ENCODE measurements at regions not wholly inside any gene's neighbourhood (a gene's known extent, or its start where the extent isn't known, plus 50 kb on each side); places are given as distances from the start of the nearest gene placed in this dataset.

DNA sequence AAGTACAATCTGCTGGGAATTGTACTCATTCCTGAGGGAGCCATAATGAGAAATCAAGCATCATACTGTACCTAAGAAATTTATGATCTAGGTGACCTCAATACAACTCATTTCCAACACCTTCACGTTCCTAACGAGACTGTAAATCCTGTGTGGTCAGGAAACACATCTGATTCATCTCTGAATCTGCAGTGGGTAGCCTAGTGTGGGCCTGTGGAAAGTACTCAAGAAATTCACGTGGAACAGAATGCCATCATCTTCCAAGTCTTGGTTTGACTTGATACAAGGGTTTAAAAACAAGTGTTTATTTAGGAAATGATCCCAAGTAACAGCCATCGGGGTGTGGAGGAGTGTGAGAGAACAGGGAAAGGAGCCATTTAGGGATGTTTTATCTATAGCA lies 568.9 kb downstream of the EDEM1 start:
- DNase-seq (ENCODE audit: low spot score) (no peak), ATAC-seq (no peak), FAIRE-seq (no peak)
- no peaks in the 10 kb centered on the region for H3K9me3 ChIP-seq (ENCODE audit: low read length)
- no peak overlapping the region for H3K9ac ChIP-seq (ENCODE audit: insufficient read depth, low read depth, low read length)
- no peaks in the 10 kb centered on the region for H3K36me3 ChIP-seq (replicated peaks in 1 of 2; ENCODE audit: control insufficient read depth in 1 of 2, insufficient read depth in 2 of 2, low read length in 2 of 2)
- H3K27me3 ChIP-seq (ENCODE audit: control insufficient read depth in 1 of 2, insufficient read depth in 2 of 2, low read length in 2 of 2) = no peaks in the 10 kb centered on the region
- intact Hi-C loops (cut with micrococcal nuclease; ENCODE audit: unreplicated experiment) = no loop called here
- H3K4me3 ChIP-seq (replicated peaks in 1 of 3; ENCODE audit: insufficient read depth in 1 of 3, low read depth in 2 of 3, low read length in 3 of 3) = no peak overlapping the region
- no TSS peak for BruUV-seq (replicated peaks)
- no peak overlapping the region for H3K4me2 ChIP-seq (ENCODE audit: low read depth, low read length)
- H3K4me1 ChIP-seq (ENCODE audit: insufficient read depth, low read length) = no peaks in the 10 kb centered on the region
- H4K20me1 ChIP-seq (ENCODE audit: insufficient read depth, low read length) = no peaks in the 10 kb centered on the region
- POLR2A ChIA-PET = no interaction called here
- CTCF ChIA-PET (ENCODE audit: low intra/inter-chr PET ratio, low total read pairs) = no interaction called here
- 1% methylated on average over 4 of the region's 4 CpGs for WGBS (ENCODE audit: low lambda C conversion rate)
- H3K27ac ChIP-seq (ENCODE audit: extremely low read length, insufficient read depth, low read length) = no peak overlapping the region
- in situ Hi-C loops (cut with HindIII; ENCODE audit: extremely low pct_ligation_motif_present, low pct_unique_long_range_greater_than_20kb) = no loop called here
- H3K79me2 ChIP-seq (ENCODE audit: insufficient read depth, low read length) = no peaks in the 10 kb centered on the region
- no peak overlapping the region for H2AFZ ChIP-seq (ENCODE audit: low read length)
- no peak for TF ChIP-seq HNF4A (CRISPR knock-in tag; IDR thresholded peaks at IDR 0.05)
- TF ChIP-seq ELF3 (CRISPR knock-in tag; IDR thresholded peaks at IDR 0.05) = no peak
- TF ChIP-seq, protein P1, sequence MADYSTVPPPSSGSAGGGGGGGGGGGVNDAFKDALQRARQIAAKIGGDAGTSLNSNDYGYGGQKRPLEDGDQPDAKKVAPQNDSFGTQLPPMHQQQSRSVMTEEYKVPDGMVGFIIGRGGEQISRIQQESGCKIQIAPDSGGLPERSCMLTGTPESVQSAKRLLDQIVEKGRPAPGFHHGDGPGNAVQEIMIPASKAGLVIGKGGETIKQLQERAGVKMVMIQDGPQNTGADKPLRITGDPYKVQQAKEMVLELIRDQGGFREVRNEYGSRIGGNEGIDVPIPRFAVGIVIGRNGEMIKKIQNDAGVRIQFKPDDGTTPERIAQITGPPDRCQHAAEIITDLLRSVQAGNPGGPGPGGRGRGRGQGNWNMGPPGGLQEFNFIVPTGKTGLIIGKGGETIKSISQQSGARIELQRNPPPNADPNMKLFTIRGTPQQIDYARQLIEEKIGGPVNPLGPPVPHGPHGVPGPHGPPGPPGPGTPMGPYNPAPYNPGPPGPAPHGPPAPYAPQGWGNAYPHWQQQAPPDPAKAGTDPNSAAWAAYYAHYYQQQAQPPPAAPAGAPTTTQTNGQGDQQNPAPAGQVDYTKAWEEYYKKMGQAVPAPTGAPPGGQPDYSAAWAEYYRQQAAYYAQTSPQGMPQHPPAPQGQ (CRISPR knock-in tag; IDR thresholded peaks at IDR 0.05; ENCODE audit: borderline replicate concordance) = no peak
- no peak for TF ChIP-seq ZBTB7A (CRISPR knock-in tag; IDR thresholded peaks at IDR 0.05)
- no peak for TF ChIP-seq ZFYVE20 (CRISPR knock-in tag; IDR thresholded peaks at IDR 0.05; ENCODE audit: borderline replicate concordance, low read depth)
- TF ChIP-seq, protein P2, sequence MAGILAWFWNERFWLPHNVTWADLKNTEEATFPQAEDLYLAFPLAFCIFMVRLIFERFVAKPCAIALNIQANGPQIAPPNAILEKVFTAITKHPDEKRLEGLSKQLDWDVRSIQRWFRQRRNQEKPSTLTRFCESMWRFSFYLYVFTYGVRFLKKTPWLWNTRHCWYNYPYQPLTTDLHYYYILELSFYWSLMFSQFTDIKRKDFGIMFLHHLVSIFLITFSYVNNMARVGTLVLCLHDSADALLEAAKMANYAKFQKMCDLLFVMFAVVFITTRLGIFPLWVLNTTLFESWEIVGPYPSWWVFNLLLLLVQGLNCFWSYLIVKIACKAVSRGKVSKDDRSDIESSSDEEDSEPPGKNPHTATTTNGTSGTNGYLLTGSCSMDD (CRISPR knock-in tag; IDR thresholded peaks at IDR 0.05) = no peak
- no peak for TF ChIP-seq RFX5 (IDR thresholded peaks at IDR 0.05; ENCODE audit: low read depth, low read length)
- TF ChIP-seq NFKB2 (CRISPR knock-in tag; IDR thresholded peaks at IDR 0.05; ENCODE audit: borderline replicate concordance) = no peak
- no peak for TF ChIP-seq ZNF33B (CRISPR knock-in tag; IDR thresholded peaks at IDR 0.05)
- no peak for TF ChIP-seq ZNF781 (CRISPR knock-in tag; IDR thresholded peaks at IDR 0.05; ENCODE audit: borderline replicate concordance, not compliant biosample characterization)
- no peak for TF ChIP-seq GTF2F1 (IDR thresholded peaks at IDR 0.05; ENCODE audit: low read length)
- TF ChIP-seq, protein P3, sequence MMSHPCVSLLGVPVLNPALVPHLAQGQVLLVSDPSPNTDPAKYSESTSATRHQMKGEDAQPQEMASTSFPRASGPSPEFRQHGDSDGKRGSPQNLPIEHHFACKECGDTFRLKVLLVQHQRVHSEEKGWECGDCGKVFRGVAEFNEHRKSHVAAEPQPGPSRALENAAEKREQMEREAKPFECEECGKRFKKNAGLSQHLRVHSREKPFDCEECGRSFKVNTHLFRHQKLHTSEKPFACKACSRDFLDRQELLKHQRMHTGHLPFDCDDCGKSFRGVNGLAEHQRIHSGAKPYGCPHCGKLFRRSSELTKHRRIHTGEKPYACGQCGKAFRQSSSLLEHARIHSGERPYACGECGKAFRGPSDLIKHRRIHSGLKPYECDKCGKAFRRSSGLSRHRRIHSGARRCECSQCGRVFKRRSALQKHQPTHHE (CRISPR knock-in tag; IDR thresholded peaks at IDR 0.05; ENCODE audit: borderline replicate concordance) = no peak
- TF ChIP-seq, protein P4, sequence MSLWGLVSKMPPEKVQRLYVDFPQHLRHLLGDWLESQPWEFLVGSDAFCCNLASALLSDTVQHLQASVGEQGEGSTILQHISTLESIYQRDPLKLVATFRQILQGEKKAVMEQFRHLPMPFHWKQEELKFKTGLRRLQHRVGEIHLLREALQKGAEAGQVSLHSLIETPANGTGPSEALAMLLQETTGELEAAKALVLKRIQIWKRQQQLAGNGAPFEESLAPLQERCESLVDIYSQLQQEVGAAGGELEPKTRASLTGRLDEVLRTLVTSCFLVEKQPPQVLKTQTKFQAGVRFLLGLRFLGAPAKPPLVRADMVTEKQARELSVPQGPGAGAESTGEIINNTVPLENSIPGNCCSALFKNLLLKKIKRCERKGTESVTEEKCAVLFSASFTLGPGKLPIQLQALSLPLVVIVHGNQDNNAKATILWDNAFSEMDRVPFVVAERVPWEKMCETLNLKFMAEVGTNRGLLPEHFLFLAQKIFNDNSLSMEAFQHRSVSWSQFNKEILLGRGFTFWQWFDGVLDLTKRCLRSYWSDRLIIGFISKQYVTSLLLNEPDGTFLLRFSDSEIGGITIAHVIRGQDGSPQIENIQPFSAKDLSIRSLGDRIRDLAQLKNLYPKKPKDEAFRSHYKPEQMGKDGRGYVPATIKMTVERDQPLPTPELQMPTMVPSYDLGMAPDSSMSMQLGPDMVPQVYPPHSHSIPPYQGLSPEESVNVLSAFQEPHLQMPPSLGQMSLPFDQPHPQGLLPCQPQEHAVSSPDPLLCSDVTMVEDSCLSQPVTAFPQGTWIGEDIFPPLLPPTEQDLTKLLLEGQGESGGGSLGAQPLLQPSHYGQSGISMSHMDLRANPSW (CRISPR knock-in tag; IDR thresholded peaks at IDR 0.05; ENCODE audit: borderline replicate concordance) = no peak
- TF ChIP-seq, protein P5, sequence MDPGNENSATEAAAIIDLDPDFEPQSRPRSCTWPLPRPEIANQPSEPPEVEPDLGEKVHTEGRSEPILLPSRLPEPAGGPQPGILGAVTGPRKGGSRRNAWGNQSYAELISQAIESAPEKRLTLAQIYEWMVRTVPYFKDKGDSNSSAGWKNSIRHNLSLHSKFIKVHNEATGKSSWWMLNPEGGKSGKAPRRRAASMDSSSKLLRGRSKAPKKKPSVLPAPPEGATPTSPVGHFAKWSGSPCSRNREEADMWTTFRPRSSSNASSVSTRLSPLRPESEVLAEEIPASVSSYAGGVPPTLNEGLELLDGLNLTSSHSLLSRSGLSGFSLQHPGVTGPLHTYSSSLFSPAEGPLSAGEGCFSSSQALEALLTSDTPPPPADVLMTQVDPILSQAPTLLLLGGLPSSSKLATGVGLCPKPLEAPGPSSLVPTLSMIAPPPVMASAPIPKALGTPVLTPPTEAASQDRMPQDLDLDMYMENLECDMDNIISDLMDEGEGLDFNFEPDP (CRISPR knock-in tag; conservative IDR thresholded peaks at IDR 0.05) = no peak
- no peak for TF ChIP-seq ZBTB8A (CRISPR knock-in tag; IDR thresholded peaks at IDR 0.05; ENCODE audit: borderline replicate concordance, low read depth)
- TF ChIP-seq ZBTB1 (CRISPR knock-in tag; IDR thresholded peaks at IDR 0.05; ENCODE audit: borderline replicate concordance) = no peak
- no peak for TF ChIP-seq FOSL1 (CRISPR knock-in tag; IDR thresholded peaks at IDR 0.05; ENCODE audit: borderline replicate concordance)
- TF ChIP-seq ZNF337 (CRISPR knock-in tag; IDR thresholded peaks at IDR 0.05; ENCODE audit: borderline replicate concordance, low read depth) = no peak
